ENCODE measurements at regions not wholly inside any gene's neighbourhood (a gene's known extent, or its start where the extent isn't known, plus 50 kb on each side); places are given as distances from the start of the nearest gene placed in this dataset.
"Not testable (repeated sequence)": the region's sequence is repeated elsewhere in the genome, so short reads cannot be mapped to it uniquely, and the experiment has no call there.

- peak; percentile 63 for DNase-seq
Observed at GRCh38 chr14:71165121-71166031, 258.1 kb downstream of the PCNX1 start.

- peak; percentile 57 for DNase-seq
Observed at GRCh38 chr14:71166180-71166837, 259.1 kb downstream of the PCNX1 start.

- DNase-seq, result not testable (repeated sequence)
Observed at GRCh38 chr14:71167325-71167950, 260.2 kb downstream of the PCNX1 start.

- not testable (repeated sequence) for DNase-seq
Observed at GRCh38 chr14:71168161-71168560, 260.9 kb downstream of the PCNX1 start.

- no peak for DNase-seq
Observed at GRCh38 chr14:71168564-71169427, 261.5 kb downstream of the PCNX1 start.

- DNase-seq, result no peak
Observed at GRCh38 chr14:71169861-71170260, 262.6 kb downstream of the PCNX1 start.

GRCh38 chr14:71175491-71175890 lies 268.2 kb downstream of the PCNX1 start:
- peak; percentile 47 for DNase-seq

- no peak for DNase-seq
Observed at GRCh38 chr14:71179066-71179465, 271.8 kb downstream of the PCNX1 start.

- no peak for DNase-seq
Observed at GRCh38 chr14:71180397-71180796, 273.1 kb downstream of the PCNX1 start.

GRCh38 chr14:71181215-71182003 lies 274.1 kb downstream of the PCNX1 start:
- DNase-seq, result no peak

- DNase-seq, result no peak
Observed at GRCh38 chr14:71183876-71184689, 276.8 kb downstream of the PCNX1 start.

GRCh38 chr14:71185637-71186036 lies 278.4 kb downstream of the PCNX1 start:
- DNase-seq, result no peak

- DNase-seq, result no peak
Observed at GRCh38 chr14:71187633-71188356, 280.5 kb downstream of the PCNX1 start.

- DNase-seq, result no peak
Observed at GRCh38 chr14:71190770-71191374, 283.6 kb downstream of the PCNX1 start.

GRCh38 chr14:71193663-71194062 lies 286.4 kb downstream of the PCNX1 start:
- no peak for DNase-seq

- DNase-seq, result no peak
Observed at GRCh38 chr14:71194251-71194650, 287.0 kb downstream of the PCNX1 start.

- DNase-seq, result no peak
Observed at GRCh38 chr14:71196921-71197320, 289.7 kb downstream of the PCNX1 start.

GRCh38 chr14:71198687-71199086 lies 291.4 kb downstream of the PCNX1 start:
- DNase-seq, result no peak

- DNase-seq, result no peak
Observed at GRCh38 chr14:71201840-71202239, 294.6 kb downstream of the PCNX1 start.

- peak; percentile 53 for DNase-seq
Observed at GRCh38 chr14:71202881-71203280, 295.6 kb downstream of the PCNX1 start.
